H1 (cell line): ENCODE measurements at regions not wholly inside any gene's neighbourhood (a gene's known extent, or its start where the extent isn't known, plus 50 kb on each side); places are given as distances from the start of the nearest gene placed in this dataset.

Experiments used
- CTCF ChIA-PET: fragments of 300-600 bp; sonication (Branson Sonifier 250); formaldehyde crosslinking; loops from one replicate; lab custom pipeline; 2021; ENCODE audit not compliant: partially characterized antibody; lab: Charles Lee
- POLR2A ChIA-PET: fragments of 300-600 bp; sonication (Branson Sonifier 250); formaldehyde crosslinking; loops from one replicate; lab custom pipeline; 2021; ENCODE audit warnings: inconsistent platforms; ENCODE audit not compliant: partially characterized antibody; lab: Charles Lee
- DNase-seq, 2 experiments: peaks; one replicate each; pipeline versions ENCODE4 v3.0.0 to v3.0.0-alpha.2; 2010 to 2022; ENCODE audit warnings: low spot score in 2 of 2, low read depth in 1 of 2, mixed read lengths in 1 of 2
- FAIRE-seq: peaks from 2 replicates; lab custom pipeline; 2011; peaks lifted over from hg19 to GRCh38; lab: Jason Lieb, UNC
- H2AFZ ChIP-seq: 2 replicates; pipeline ENCODE4 v1.8.1; 2012; ENCODE audit warnings: low read length, inconsistent platforms
- H2AK5ac ChIP-seq: 2 replicates; pipeline ENCODE4 v1.6.1; 2013; ENCODE audit warnings: low read depth, low read length
- H2BK120ac ChIP-seq: replicated peaks from 2 replicates; pipeline ENCODE3; 2013; ENCODE audit warnings: low read depth, low read length, inconsistent platforms
- H2BK12ac ChIP-seq: 2 replicates; pipeline ENCODE4 v1.6.1; 2013; ENCODE audit warnings: low read depth, low read length
- H2BK15ac ChIP-seq: 2 replicates; pipeline ENCODE4 v1.6.1; 2013; ENCODE audit warnings: low read length
- H2BK20ac ChIP-seq: 2 replicates; pipeline ENCODE4 v1.6.1; 2013; ENCODE audit warnings: low read length
- H2BK5ac ChIP-seq: 2 replicates; pipeline ENCODE4 v1.6.1; 2013; ENCODE audit warnings: low read depth, low read length
- H3K14ac ChIP-seq: 2 replicates; pipeline ENCODE4 v1.6.1; 2013; ENCODE audit warnings: inconsistent platforms; ENCODE audit not compliant: insufficient read length
- H3K18ac ChIP-seq: 2 replicates; pipeline ENCODE4 v1.6.1; 2013; ENCODE audit warnings: low read length; ENCODE audit errors: extremely low read depth
- H3K23ac ChIP-seq: 2 replicates; pipeline ENCODE4 v1.6.1; 2013; ENCODE audit warnings: inconsistent platforms; ENCODE audit not compliant: insufficient read length
- H3K23me2 ChIP-seq: 2 replicates; pipeline ENCODE4 v1.6.1; 2013; ENCODE audit warnings: low read depth, low read length
- H3K27ac ChIP-seq: 2 replicates; pipeline ENCODE4 v1.6.1; 2011; ENCODE audit warnings: low read depth, low read length, inconsistent platforms
- H3K27me3 ChIP-seq, 4 experiments: replicated peaks in 1 of 4; 1 replicate in 1 of 4; 2 replicates in 3 of 4; pipeline versions ENCODE4 v1.6.1 to v1.8.1; 2011 to 2013; ENCODE audit warnings: low read length in 3 of 4, mild to moderate bottlenecking in 3 of 4, inconsistent platforms in 2 of 4, mixed read lengths in 2 of 4, moderate library complexity in 1 of 4; ENCODE audit not compliant: control insufficient read depth in 3 of 4, insufficient read depth in 3 of 4; ENCODE audit errors: extremely low read depth in 1 of 4
- H3K36me3 ChIP-seq, 4 experiments: 2 replicates each; pipeline versions ENCODE4 v1.6.1 to v1.8.1; 2011 to 2013; ENCODE audit warnings: mild to moderate bottlenecking in 4 of 4, low read length in 3 of 4, moderate library complexity in 2 of 4, control low read depth in 1 of 4, inconsistent platforms in 1 of 4; ENCODE audit not compliant: insufficient read depth in 4 of 4, control insufficient read depth in 2 of 4
- H3K4ac ChIP-seq: replicated peaks from 2 replicates; pipeline ENCODE3; 2013; ENCODE audit warnings: low read length, low read depth, mixed read lengths, inconsistent platforms; ENCODE audit not compliant: insufficient read length
- H3K4me1 ChIP-seq, 4 experiments: replicated peaks in 1 of 4; 1 replicate in 1 of 4; 2 replicates in 3 of 4; pipeline versions ENCODE4 v1.6.1 to v1.8.1; 2011 to 2013; ENCODE audit warnings: low read length in 3 of 4, inconsistent platforms in 2 of 4, mixed read lengths in 1 of 4; ENCODE audit not compliant: insufficient read depth in 4 of 4, control insufficient read depth in 3 of 4
- H3K4me2 ChIP-seq, 2 experiments: 2 replicates each; pipeline versions ENCODE4 v1.6.1 to v1.8.1; 2011 to 2013; ENCODE audit warnings: low read depth in 2 of 2, low read length in 2 of 2, control low read depth in 1 of 2, inconsistent platforms in 1 of 2, mild to moderate bottlenecking in 1 of 2; ENCODE audit not compliant: insufficient read depth in 1 of 2
- H3K4me3 ChIP-seq, 4 experiments: fragments of 200-600, 300-600 bp in 1 of 4; sonication (generic), shearing (Covaris generic), sonication (Bioruptor Twin) in 1 of 4; 2 replicates each; pipeline versions ENCODE4 v1.5.1 to v1.8.1; 2011 to 2016; ENCODE audit warnings: low read length in 4 of 4, low read depth in 3 of 4, control low read depth in 2 of 4, inconsistent platforms in 2 of 4, mild to moderate bottlenecking in 2 of 4, mixed read lengths in 1 of 4, moderate library complexity in 1 of 4; ENCODE audit not compliant: insufficient read depth in 2 of 4; ENCODE audit errors: extremely low read depth in 1 of 4
- H3K56ac ChIP-seq: replicated peaks from 2 replicates; pipeline ENCODE3; 2013; ENCODE audit warnings: low read depth, mild to moderate bottlenecking, mixed read lengths, low read length, inconsistent platforms; ENCODE audit not compliant: insufficient read length
- H3K79me1 ChIP-seq: 2 replicates; pipeline ENCODE4 v1.6.1; 2013; ENCODE audit warnings: low read depth, low read length, control low read depth
- H3K79me2 ChIP-seq, 2 experiments: 2 replicates each; pipeline versions ENCODE4 v1.6.1 to v1.8.1; 2012 to 2013; ENCODE audit warnings: low read length in 2 of 2, mild to moderate bottlenecking in 2 of 2, inconsistent platforms in 1 of 2; ENCODE audit not compliant: insufficient read depth in 2 of 2, control insufficient read depth in 1 of 2
- H3K9ac ChIP-seq, 4 experiments: replicated peaks in 1 of 4; 1 replicate in 1 of 4; 2 replicates in 3 of 4; pipeline versions ENCODE4 v1.6.1 to v1.8.1; 2011 to 2013; ENCODE audit warnings: low read depth in 3 of 4, low read length in 3 of 4, control low read depth in 2 of 4, mild to moderate bottlenecking in 2 of 4, moderate library complexity in 2 of 4, inconsistent platforms in 1 of 4; ENCODE audit errors: extremely low read depth in 1 of 4
- H3K9me3 ChIP-seq, 2 experiments: 2 replicates each; pipeline versions ENCODE4 v1.6.1 to v1.8.1; 2012 to 2013; ENCODE audit warnings: mild to moderate bottlenecking in 2 of 2, moderate library complexity in 2 of 2, control low read depth in 1 of 2, inconsistent platforms in 1 of 2, low read depth in 1 of 2, low read length in 1 of 2, mixed read lengths in 1 of 2; ENCODE audit not compliant: insufficient read depth in 2 of 2
- H4K20me1 ChIP-seq, 2 experiments: replicated peaks in 1 of 2; 2 replicates each; pipeline versions ENCODE3 to v1.8.1; 2011 to 2013; ENCODE audit warnings: inconsistent platforms in 2 of 2, low read length in 2 of 2, mild to moderate bottlenecking in 1 of 2; ENCODE audit not compliant: insufficient read depth in 2 of 2, control insufficient read depth in 1 of 2
- H4K5ac ChIP-seq: 2 replicates; pipeline ENCODE4 v1.6.1; 2013; ENCODE audit warnings: low read length, low read depth, mixed read lengths, inconsistent platforms; ENCODE audit not compliant: insufficient read length
- H4K8ac ChIP-seq: 2 replicates; pipeline ENCODE4 v1.8.0; 2013; ENCODE audit warnings: mild to moderate bottlenecking, moderate library complexity, low read length, inconsistent platforms; ENCODE audit not compliant: insufficient read depth; ENCODE audit errors: extremely low read depth
- H4K91ac ChIP-seq: replicated peaks from 2 replicates; pipeline ENCODE3; 2013; ENCODE audit warnings: low read length, mixed read lengths, inconsistent platforms; ENCODE audit not compliant: insufficient read length
- ASH2L ChIP-seq: fragments of 200-600, 300-600 bp; sonication (generic); IDR thresholded peaks from one replicate; pipeline ENCODE4 v1.7.1; 2017; ENCODE audit warnings: low read length
- ATF3 ChIP-seq: IDR thresholded peaks from 2 replicates; pipeline ENCODE4 v1.6.1; 2011; ENCODE audit warnings: low read depth, mild to moderate bottlenecking, low read length; ENCODE audit not compliant: insufficient read depth
- POU5F1 ChIP-seq: IDR thresholded peaks from 2 replicates; pipeline ENCODE4 v1.6.1; 2011; ENCODE audit warnings: low read depth, mild to moderate bottlenecking, low read length, moderate library complexity
- SUZ12 ChIP-seq: fragments of 200-600 bp; sonication (generic); IDR thresholded peaks from 2 replicates; pipeline ENCODE4 v1.6.1; 2012; ENCODE audit warnings: mild to moderate bottlenecking, inconsistent platforms, low read length, moderate library complexity, mixed read lengths
- WGBS, 2 experiments: shearing (Covaris generic) in 1 of 2; methylation state at CpG; one replicate each; pipeline versions ENCODE4 v1.1.6 to v1.1.7; 2013 to 2015; ENCODE audit warnings: low lambda C conversion rate in 2 of 2, mixed read lengths in 2 of 2, inconsistent platforms in 1 of 2, low coverage in 1 of 2, missing lambda C conversion rate in 1 of 2; ENCODE audit not compliant: insufficient replicate concordance in 2 of 2, insufficient coverage in 1 of 2, insufficient read length in 1 of 2; ENCODE audit errors: extremely low coverage in 1 of 2, missing lambda C conversion rate in 1 of 2; 5-methylcytosine and 5-hydroxymethylcytosine counted together

GRCh38 chr5:163635631-163636030 lies 130.2 kb downstream of the MAT2B start:
- TF ChIP-seq ATF3, result no peak
- no peak for TF ChIP-seq ASH2L
- no peak for TF ChIP-seq SUZ12
- no peak for TF ChIP-seq POU5F1
- TF ChIP-seq, all 59 proteins: peak for 0
- no peak overlapping the region for H2AFZ ChIP-seq
- H3K4me1 ChIP-seq, result no peaks in the 10 kb centered on the region
- H3K23ac ChIP-seq, result no peak overlapping the region
- no peaks in the 10 kb centered on the region for H4K20me1 ChIP-seq
- no peaks in the 10 kb centered on the region for H3K27me3 ChIP-seq
- H3K14ac ChIP-seq, result no peak overlapping the region
- H2AK5ac ChIP-seq, result no peak overlapping the region
- DNase-seq, result no peak
- no peak overlapping the region for H4K91ac ChIP-seq
- H4K5ac ChIP-seq, result no peak overlapping the region
- no peak overlapping the region for H3K4me2 ChIP-seq
- no peak for FAIRE-seq
- H3K18ac ChIP-seq, result no peak overlapping the region
- 95% methylated on average over 2 of the region's 2 CpGs; no CpG with 5 or more reads in 1 of the 2 experiments for WGBS, 2 experiments
- no peak overlapping the region for H4K8ac ChIP-seq
- H3K4ac ChIP-seq, result no peak overlapping the region
- H2BK12ac ChIP-seq, result no peak overlapping the region
- ChIA-PET CTCF (no interaction called here), POLR2A (no interaction called here)
- no peak overlapping the region for H2BK15ac ChIP-seq
- H2BK20ac ChIP-seq, result no peak overlapping the region
- no peak overlapping the region for H2BK5ac ChIP-seq
- no peak overlapping the region for H3K56ac ChIP-seq
- no peak overlapping the region for H2BK120ac ChIP-seq
- H3K36me3 ChIP-seq, result no peaks in the 10 kb centered on the region
- H3K23me2 ChIP-seq, result no peaks in the 10 kb centered on the region
- H3K79me2 ChIP-seq, result no peaks in the 10 kb centered on the region
- H3K9ac ChIP-seq, result no peak overlapping the region
- H3K4me3 ChIP-seq, result no peak overlapping the region
- no peaks in the 10 kb centered on the region for H3K79me1 ChIP-seq
- no peaks in the 10 kb centered on the region for H3K9me3 ChIP-seq
- no peak overlapping the region for H3K27ac ChIP-seq
